NCI-H460 (cell line): ENCODE measurements at regions not wholly inside any gene's neighbourhood (a gene's known extent, or its start where the extent isn't known, plus 50 kb on each side); places are given as distances from the start of the nearest gene placed in this dataset.
"Not testable (repeated sequence)": the region's sequence is repeated elsewhere in the genome, so short reads cannot be mapped to it uniquely, and the experiment has no call there.

Experiments used
- DNase-seq: peaks from one replicate; pipeline ENCODE4 v3.0.0-alpha.2; 2016; ENCODE audit warnings: low read depth; ENCODE audit errors: extremely low read depth

- no peak for DNase-seq
Measured at GRCh38 chr22:22772883-22773282, 114.7 kb upstream of the IGLL5 start.

GRCh38 chr22:22773427-22773826, 114.2 kb upstream of the IGLL5 start:
- no peak for DNase-seq

GRCh38 chr22:22773979-22774604, 113.5 kb upstream of the IGLL5 start:
- DNase-seq, result no peak

DNA sequence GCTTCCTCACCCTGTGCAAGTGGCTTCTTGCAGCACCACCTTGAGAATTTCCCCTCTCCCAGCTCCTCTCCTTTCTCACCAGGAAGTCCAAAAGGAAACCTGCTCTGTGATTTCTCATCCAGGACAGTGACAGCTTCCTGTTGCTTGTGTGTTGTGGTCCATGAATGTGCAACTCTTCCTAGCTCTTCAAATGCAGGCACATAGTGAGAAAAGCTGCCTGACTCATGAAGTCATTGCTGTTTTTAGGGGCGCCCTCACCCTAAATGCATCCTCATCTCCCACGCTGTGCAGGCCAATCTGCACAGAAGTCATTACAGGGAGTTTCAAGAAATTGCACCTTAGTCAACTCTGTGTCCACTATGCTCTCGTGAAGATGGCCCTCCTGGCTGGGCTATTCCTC, 112.9 kb upstream of the IGLL5 start:
- not testable (repeated sequence) for DNase-seq

DNA sequence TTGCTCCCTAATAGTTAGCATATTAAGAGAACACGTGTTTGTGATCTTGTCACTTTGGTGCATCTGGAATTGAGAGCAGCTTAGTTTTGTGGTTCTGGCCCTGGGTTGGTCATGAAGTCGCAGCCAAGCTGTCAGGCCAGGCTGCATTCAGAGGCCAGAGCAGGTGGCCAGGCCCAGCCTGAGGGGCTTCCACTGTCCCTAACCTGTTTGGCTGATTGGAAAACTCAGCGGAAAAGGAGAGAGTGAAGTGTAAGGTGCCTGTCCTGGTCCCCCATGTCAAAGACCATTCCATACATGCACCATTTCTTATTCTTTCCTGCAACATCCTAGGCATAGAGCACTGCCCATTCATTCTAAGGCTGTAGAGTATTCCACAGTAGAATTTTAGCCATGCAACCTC, 111.5 kb upstream of the IGLL5 start:
- DNase-seq, result no peak

DNA sequence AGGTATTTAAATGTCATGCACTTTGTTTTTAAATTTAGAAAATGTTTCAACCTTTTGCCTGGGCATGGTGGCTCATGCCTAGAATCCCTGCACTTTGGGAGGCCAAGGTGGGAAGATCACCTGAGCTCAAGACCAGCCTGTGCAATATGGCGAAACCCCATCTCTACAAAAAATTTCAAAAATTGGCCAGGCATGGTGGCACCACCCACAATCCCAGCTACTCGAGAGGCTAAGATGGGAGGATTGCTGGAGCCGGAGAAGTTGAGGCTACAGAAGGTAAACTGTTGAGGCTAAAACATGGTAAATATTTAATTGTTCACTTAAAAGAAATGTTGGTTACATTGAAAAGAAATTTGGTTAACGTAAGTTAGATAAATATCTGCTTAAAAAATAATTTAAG, 108.4 kb upstream of the IGLL5 start:
- no peak for DNase-seq

- DNase-seq, result no peak
Measured at GRCh38 chr22:22783575-22783974, 104.0 kb upstream of the IGLL5 start.

GRCh38 chr22:22784249-22785039, 103.2 kb upstream of the IGLL5 start:
- no peak for DNase-seq

DNA sequence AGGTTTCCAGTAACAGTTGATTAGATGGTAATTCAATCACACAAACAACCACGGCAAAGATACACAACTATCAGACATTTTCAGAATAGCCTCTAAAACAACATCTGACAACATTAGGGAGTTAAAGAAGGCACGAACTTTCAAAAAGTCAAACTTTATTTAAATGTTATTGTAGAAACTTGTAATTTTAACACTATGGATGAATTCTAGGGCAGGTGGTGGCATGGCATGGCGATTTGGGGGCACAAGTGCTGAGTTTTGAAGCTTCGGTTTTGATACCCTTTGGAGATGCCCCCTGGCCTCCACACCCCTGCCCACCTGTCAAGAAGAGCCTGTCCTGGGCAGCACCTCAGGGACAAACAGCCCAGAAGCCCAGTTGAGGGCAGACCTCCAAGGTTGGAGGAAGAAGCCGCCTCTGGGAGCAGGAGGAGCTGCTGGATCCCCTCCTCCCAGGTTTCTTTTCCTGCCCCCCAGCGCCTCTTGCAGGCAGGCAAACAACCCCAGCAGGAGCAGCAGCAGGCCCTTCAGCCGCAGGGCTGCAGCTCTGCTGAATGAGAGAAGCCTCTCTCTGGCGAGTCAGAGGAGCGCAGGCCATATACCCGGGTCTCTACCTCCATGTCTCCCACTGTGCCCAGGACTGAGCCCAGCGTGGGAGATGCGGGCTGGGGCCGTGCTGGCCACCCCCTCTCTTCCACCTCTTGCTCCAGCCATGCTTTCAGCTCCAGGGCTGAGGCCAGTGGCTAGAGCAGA, 102.1 kb upstream of the IGLL5 start:
- DNase-seq, result no peak

GRCh38 chr22:22786301-22787115, 101.1 kb upstream of the IGLL5 start:
- DNase-seq, result no peak

- DNase-seq, result no peak
Measured at GRCh38 chr22:22787151-22787550, 100.5 kb upstream of the IGLL5 start.

DNA sequence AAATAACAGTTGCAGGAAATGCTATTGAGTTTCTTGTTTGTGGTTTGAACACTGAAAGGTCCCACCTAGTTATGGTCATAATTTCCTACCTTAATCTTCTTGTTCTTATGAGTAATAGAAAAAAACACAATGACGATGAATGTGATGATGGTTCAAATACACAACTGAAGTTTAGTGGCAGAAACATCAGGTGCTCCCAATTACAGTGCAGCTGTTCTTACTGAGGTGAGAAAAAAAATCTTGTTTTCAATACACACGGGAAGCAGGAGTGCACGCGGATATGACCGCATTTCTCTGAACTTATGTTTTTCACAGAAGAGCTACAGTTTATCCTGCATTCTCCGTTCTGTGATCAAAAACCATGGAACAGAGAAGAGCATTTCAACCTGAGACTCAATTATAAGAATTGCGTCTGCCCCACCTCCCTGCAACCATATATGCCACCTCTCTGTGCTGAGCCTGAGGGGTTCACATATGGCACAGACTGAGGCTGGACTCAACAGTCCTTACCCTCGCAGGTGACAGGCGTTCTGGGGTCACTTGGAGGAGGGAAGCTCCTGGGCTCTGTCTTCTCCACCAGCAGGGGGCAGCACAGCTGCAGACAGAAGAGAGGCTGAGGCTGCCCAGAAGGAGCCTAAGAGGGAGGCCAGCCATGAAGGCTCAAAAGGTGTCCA, 99.7 kb upstream of the IGLL5 start:
- peak; percentile 39 for DNase-seq

DNA sequence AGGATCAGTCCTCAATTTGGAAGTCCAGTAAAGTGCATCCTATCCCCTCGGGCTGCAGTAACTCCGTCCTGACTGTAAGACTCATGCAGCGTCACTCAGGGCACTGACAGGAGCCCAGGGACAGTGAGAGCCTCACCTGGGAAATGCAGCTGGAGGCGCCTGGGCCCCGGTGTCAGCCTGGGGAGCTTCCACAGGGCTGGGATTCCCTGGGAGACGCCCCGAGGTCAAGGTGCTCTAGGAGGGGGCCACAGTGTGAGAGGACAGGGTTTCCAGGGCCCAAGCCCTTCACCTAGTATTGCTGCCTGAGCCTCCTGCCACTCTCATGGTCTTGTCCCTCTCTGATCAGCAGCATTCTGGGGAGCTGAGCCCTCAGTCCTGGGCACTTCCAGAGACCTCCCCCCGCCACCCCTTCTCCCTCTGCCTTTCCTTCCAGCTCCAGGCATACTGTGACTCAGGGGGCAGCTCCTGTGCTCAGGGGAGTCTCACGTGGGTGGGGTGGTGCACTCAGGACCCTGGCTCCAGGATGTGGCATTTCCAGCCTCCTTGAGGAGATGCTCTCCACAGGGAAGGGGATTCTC, 99.1 kb upstream of the IGLL5 start:
- no peak for DNase-seq

- DNase-seq, result no peak
Measured at GRCh38 chr22:22789233-22789921, 98.2 kb upstream of the IGLL5 start.

GRCh38 chr22:22789922-22790845, 97.4 kb upstream of the IGLL5 start:
- DNase-seq, result no peak

GRCh38 chr22:22791438-22792181, 96.0 kb upstream of the IGLL5 start:
- no peak for DNase-seq

- DNase-seq, result not testable (repeated sequence)
Measured at GRCh38 chr22:22792205-22792786, 95.3 kb upstream of the IGLL5 start.
